Stimulated activated naive CD8-positive, alpha-beta T cell treated with anti-CD3 and anti-CD28 coated beads, Interleukin-15, amount 100 ng/mL, for 72 hours (primary cell): ENCODE measurements at regions not wholly inside any gene's neighbourhood (a gene's known extent, or its start where the extent isn't known, plus 50 kb on each side); places are given as distances from the start of the nearest gene placed in this dataset.

ENCODE experiments used
- ATAC-seq: fragments of 150-1000 bp; cut with Tn5 transposase; 2 replicates; pipeline ENCODE4 v1.10.0; 2021; ENCODE audit warnings: mild to moderate bottlenecking, moderate library complexity
- DNase-seq, 2 donors: peaks; one replicate each; pipeline ENCODE4 v3.0.0; 2021 to 2022
- H3K27ac Mint-ChIP-seq, 2 donors: one replicate each; pipeline ENCODE4 v1.8.0; 2022; ENCODE audit warnings: mild to moderate bottlenecking in 2 of 2, mixed read lengths in 2 of 2, moderate library complexity in 2 of 2
- H3K27me3 Mint-ChIP-seq: one replicate; pipeline ENCODE4 v1.8.0; 2022; ENCODE audit warnings: mixed read lengths
- H3K4me1 Mint-ChIP-seq: one replicate; pipeline ENCODE4 v1.8.0; 2022; ENCODE audit warnings: mild to moderate bottlenecking, mixed read lengths
- H3K4me3 Mint-ChIP-seq, 2 donors: one replicate each; pipeline ENCODE4 v1.8.0; 2022; ENCODE audit warnings: mild to moderate bottlenecking in 2 of 2, mixed read lengths in 2 of 2, moderate library complexity in 1 of 2
- H3K9me3 Mint-ChIP-seq, 2 donors: one replicate each; pipeline ENCODE4 v1.8.0; 2022; ENCODE audit warnings: mixed read lengths in 2 of 2

GRCh38 chr3:18008706-18009368 lies 266.4 kb upstream of the TBC1D5 start:
- Mint-ChIP-seq H3K4me3 (no peak overlapping the region), H3K27me3 (no peaks in the 10 kb centered on the region), H3K9me3 (peaks cover 6 to 11% of the 10 kb centered on the region in 2 donors), H3K27ac (no peak overlapping the region), H3K4me1 (no peaks in the 10 kb centered on the region)
- ATAC-seq (no peak), DNase-seq (no peak)

- ATAC-seq = no peak
- H3K9me3 Mint-ChIP-seq = peaks cover 6 to 12% of the 10 kb centered on the region in 2 donors
- H3K27ac Mint-ChIP-seq = no peak overlapping the region
- no peak overlapping the region for H3K4me3 Mint-ChIP-seq
- no peaks in the 10 kb centered on the region for H3K27me3 Mint-ChIP-seq
- no peak for DNase-seq
- no peaks in the 10 kb centered on the region for H3K4me1 Mint-ChIP-seq
Observed at GRCh38 chr3:18007980-18008379, 265.5 kb upstream of the TBC1D5 start.

- Mint-ChIP-seq H3K9me3 (no peaks in the 10 kb centered on the region), H3K27ac (no peak overlapping the region), H3K4me1 (no peaks in the 10 kb centered on the region), H3K27me3 (no peaks in the 10 kb centered on the region), H3K4me3 (no peak overlapping the region)
- ATAC-seq = peak; percentile 56
- no peak for DNase-seq
Observed at GRCh38 chr3:17995769-17996168, 253.3 kb upstream of the TBC1D5 start.

GRCh38 chr3:17994167-17994566 lies 251.7 kb upstream of the TBC1D5 start:
- Mint-ChIP-seq H3K4me3 (no peak overlapping the region), H3K27me3 (no peaks in the 10 kb centered on the region), H3K4me1 (no peaks in the 10 kb centered on the region), H3K27ac (no peak overlapping the region), H3K9me3 (no peaks in the 10 kb centered on the region)
- ATAC-seq (no peak), DNase-seq (no peak)

- ATAC-seq = no peak
- no peak overlapping the region for H3K4me3 Mint-ChIP-seq
- H3K27ac Mint-ChIP-seq = no peak overlapping the region
- no peaks in the 10 kb centered on the region for H3K4me1 Mint-ChIP-seq
- no peak for DNase-seq
- H3K27me3 Mint-ChIP-seq = no peaks in the 10 kb centered on the region
- no peaks in the 10 kb centered on the region for H3K9me3 Mint-ChIP-seq
Observed at GRCh38 chr3:17990390-17990789, 248.0 kb upstream of the TBC1D5 start.

GRCh38 chr3:17986348-17986816 lies 244.0 kb upstream of the TBC1D5 start:
- no peak overlapping the region for H3K27ac Mint-ChIP-seq
- DNase-seq (no peak), ATAC-seq (no peak)
- H3K9me3 Mint-ChIP-seq = no peaks in the 10 kb centered on the region
- H3K4me3 Mint-ChIP-seq = no peak overlapping the region
- no peaks in the 10 kb centered on the region for H3K4me1 Mint-ChIP-seq
- no peaks in the 10 kb centered on the region for H3K27me3 Mint-ChIP-seq

GRCh38 chr3:17985658-17986347 lies 243.4 kb upstream of the TBC1D5 start:
- H3K4me1 Mint-ChIP-seq = no peaks in the 10 kb centered on the region
- no peak overlapping the region for H3K4me3 Mint-ChIP-seq
- no peak for ATAC-seq
- H3K9me3 Mint-ChIP-seq = no peaks in the 10 kb centered on the region
- no peak for DNase-seq
- no peak overlapping the region for H3K27ac Mint-ChIP-seq
- H3K27me3 Mint-ChIP-seq = no peaks in the 10 kb centered on the region

- no peak for ATAC-seq
- no peak for DNase-seq
- H3K9me3 Mint-ChIP-seq = no peaks in the 10 kb centered on the region
- H3K27ac Mint-ChIP-seq = no peak overlapping the region
- H3K27me3 Mint-ChIP-seq = no peaks in the 10 kb centered on the region
- H3K4me3 Mint-ChIP-seq = no peak overlapping the region
- no peaks in the 10 kb centered on the region for H3K4me1 Mint-ChIP-seq
Observed at GRCh38 chr3:17983106-17983505, 240.7 kb upstream of the TBC1D5 start.

- Mint-ChIP-seq H3K27ac (no peak overlapping the region), H3K9me3 (no peaks in the 10 kb centered on the region), H3K4me3 (no peak overlapping the region), H3K27me3 (no peaks in the 10 kb centered on the region), H3K4me1 (no peaks in the 10 kb centered on the region)
- ATAC-seq (no peak), DNase-seq (no peak)
Observed at GRCh38 chr3:17982211-17982880, 239.9 kb upstream of the TBC1D5 start.

- no peak for ATAC-seq
- Mint-ChIP-seq H3K9me3 (no peaks in the 10 kb centered on the region), H3K4me1 (no peaks in the 10 kb centered on the region), H3K27me3 (no peaks in the 10 kb centered on the region), H3K4me3 (no peak overlapping the region), H3K27ac (no peak overlapping the region)
- no peak for DNase-seq
Observed at GRCh38 chr3:17980863-17981262, 238.4 kb upstream of the TBC1D5 start.

GRCh38 chr3:17979911-17980310 lies 237.5 kb upstream of the TBC1D5 start:
- no peaks in the 10 kb centered on the region for H3K4me1 Mint-ChIP-seq

GRCh38 chr3:17979252-17979651 lies 236.8 kb upstream of the TBC1D5 start:
- H3K27me3 Mint-ChIP-seq = no peaks in the 10 kb centered on the region
- H3K4me1 Mint-ChIP-seq = no peaks in the 10 kb centered on the region
- no peaks in the 10 kb centered on the region for H3K9me3 Mint-ChIP-seq
- H3K27ac Mint-ChIP-seq = no peak overlapping the region
- DNase-seq (no peak), ATAC-seq (no peak)
- H3K4me3 Mint-ChIP-seq = no peak overlapping the region

More at GRCh38 chr3:17979911-17980310, 237.5 kb upstream of the TBC1D5 start:
- Mint-ChIP-seq H3K4me3 (no peak overlapping the region), H3K27me3 (no peaks in the 10 kb centered on the region), H3K9me3 (no peaks in the 10 kb centered on the region), H3K27ac (no peak overlapping the region)
- DNase-seq = no peak
- no peak for ATAC-seq

- Mint-ChIP-seq H3K27ac (no peak overlapping the region), H3K27me3 (no peaks in the 10 kb centered on the region), H3K4me1 (no peaks in the 10 kb centered on the region), H3K4me3 (no peak overlapping the region), H3K9me3 (no peaks in the 10 kb centered on the region)
- no peak for ATAC-seq
- no peak for DNase-seq
Observed at GRCh38 chr3:17974206-17974841, 231.9 kb upstream of the TBC1D5 start.

- Mint-ChIP-seq H3K9me3 (no peaks in the 10 kb centered on the region), H3K27ac (no peak overlapping the region), H3K27me3 (no peaks in the 10 kb centered on the region), H3K4me3 (no peak overlapping the region), H3K4me1 (no peaks in the 10 kb centered on the region)
- DNase-seq (no peak), ATAC-seq (no peak)
Observed at GRCh38 chr3:17972959-17973906, 230.8 kb upstream of the TBC1D5 start.

- Mint-ChIP-seq H3K4me3 (no peak overlapping the region), H3K27ac (no peak overlapping the region), H3K4me1 (no peaks in the 10 kb centered on the region), H3K27me3 (no peaks in the 10 kb centered on the region), H3K9me3 (no peaks in the 10 kb centered on the region)
- no peak for ATAC-seq
- DNase-seq = no peak
Observed at GRCh38 chr3:17972476-17972875, 230.0 kb upstream of the TBC1D5 start.
